Activated naive CD8-positive, alpha-beta T cell treated with anti-CD3 and anti-CD28 coated beads, Interleukin-2, amount 10 ng/mL, durations not matched to agents 7 days and 5 days (primary cell): ENCODE measurements at regions not wholly inside any gene's neighbourhood (a gene's known extent, or its start where the extent isn't known, plus 50 kb on each side); places are given as distances from the start of the nearest gene placed in this dataset.

Experiments
- ATAC-seq: fragments of 150-1000 bp; cut with Tn5 transposase; one replicate; pipeline ENCODE4 v1.10.0; 2021; ENCODE audit warnings: low read depth, moderate library complexity
- POLR2A ChIA-PET: fragments of 350-600 bp; sonication (Branson Sonifier 250); formaldehyde crosslinking; loops from one replicate; lab custom pipeline; 2021; ENCODE audit warnings: antibody characterized with exemption; lab: Charles Lee
- DNase-seq: peaks from one replicate; pipeline ENCODE4 v3.0.0; 2021
- H3K27ac Mint-ChIP-seq: one replicate; pipeline ENCODE4 v1.8.0; 2022; ENCODE audit warnings: mild to moderate bottlenecking, mixed read lengths
- H3K27me3 Mint-ChIP-seq: one replicate; pipeline ENCODE4 v1.8.0; 2022; ENCODE audit warnings: mild to moderate bottlenecking, moderate library complexity, mixed read lengths
- H3K36me3 Mint-ChIP-seq: one replicate; pipeline ENCODE4 v1.8.0; 2021; ENCODE audit warnings: mild to moderate bottlenecking, mixed read lengths
- H3K4me1 Mint-ChIP-seq: one replicate; pipeline ENCODE4 v1.8.0; 2021; ENCODE audit warnings: mixed read lengths
- H3K4me3 Mint-ChIP-seq: one replicate; pipeline ENCODE4 v1.8.0; 2022; ENCODE audit warnings: mild to moderate bottlenecking, moderate library complexity, mixed read lengths
- H3K9me3 Mint-ChIP-seq: one replicate; pipeline ENCODE4 v1.8.0; 2021; ENCODE audit warnings: mixed read lengths

DNA sequence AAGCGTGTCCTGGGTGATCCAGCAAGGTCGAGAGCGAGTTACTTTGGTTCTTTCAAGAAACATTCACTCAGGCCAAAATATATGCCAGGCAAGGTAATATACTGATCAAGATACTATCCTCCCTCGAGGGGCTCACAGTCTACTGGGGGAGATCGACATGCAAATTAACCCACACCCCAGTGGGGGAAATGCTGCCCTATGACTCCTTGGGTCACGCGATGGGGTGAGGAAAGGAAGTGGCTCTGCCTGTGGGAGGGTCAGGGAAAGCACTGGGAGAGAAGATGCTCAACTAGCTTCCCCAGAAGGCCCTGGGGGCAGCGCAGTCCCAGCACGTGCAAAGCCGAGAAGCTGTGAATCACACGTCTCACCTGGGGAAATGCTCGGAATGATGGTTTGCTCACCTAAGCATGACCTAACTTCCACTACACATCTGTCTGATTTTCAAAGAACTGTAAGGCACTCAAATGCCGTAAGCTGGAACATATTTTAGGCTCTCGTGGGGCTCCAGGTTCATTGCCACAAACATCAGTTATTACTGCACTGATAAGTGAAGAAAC, 130.7 kb downstream of the RCN1 start:
- H3K27ac Mint-ChIP-seq: no peak overlapping the region
- ATAC-seq (no peak), DNase-seq (no peak)
- H3K4me3 Mint-ChIP-seq: no peak overlapping the region
- peaks cover 5% of the 10 kb centered on the region for H3K27me3 Mint-ChIP-seq
- H3K36me3 Mint-ChIP-seq: no peaks in the 10 kb centered on the region
- POLR2A ChIA-PET: no interaction called here
- H3K4me1 Mint-ChIP-seq: no peaks in the 10 kb centered on the region
- H3K9me3 Mint-ChIP-seq: no peaks in the 10 kb centered on the region

DNA sequence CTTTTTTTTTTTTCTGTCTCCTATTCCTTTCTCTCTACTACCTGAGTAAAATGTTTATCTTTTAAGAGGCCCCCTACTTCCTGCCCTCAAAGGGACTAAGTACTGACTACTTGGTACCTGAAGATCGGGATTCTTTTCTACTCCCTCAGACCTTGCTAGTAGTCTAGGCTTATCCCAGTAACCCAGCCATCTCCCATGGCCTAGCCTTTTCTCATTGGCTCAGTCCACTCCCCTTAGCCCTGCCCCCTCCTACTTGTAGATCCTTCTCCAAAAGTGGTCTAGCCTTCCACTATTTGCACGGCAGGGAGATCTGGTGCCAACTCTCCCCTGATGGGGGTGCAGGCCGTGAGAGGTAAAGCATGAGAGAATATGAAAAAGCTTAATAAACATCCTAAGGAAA, 133.7 kb downstream of the RCN1 start:
- Mint-ChIP-seq H3K4me1 (no peaks in the 10 kb centered on the region), H3K27me3 (peaks cover 4% of the 10 kb centered on the region), H3K9me3 (no peaks in the 10 kb centered on the region), H3K27ac (no peak overlapping the region), H3K36me3 (no peaks in the 10 kb centered on the region), H3K4me3 (no peak overlapping the region)
- DNase-seq (no peak), ATAC-seq (no peak)
- POLR2A ChIA-PET: no interaction called here

DNA sequence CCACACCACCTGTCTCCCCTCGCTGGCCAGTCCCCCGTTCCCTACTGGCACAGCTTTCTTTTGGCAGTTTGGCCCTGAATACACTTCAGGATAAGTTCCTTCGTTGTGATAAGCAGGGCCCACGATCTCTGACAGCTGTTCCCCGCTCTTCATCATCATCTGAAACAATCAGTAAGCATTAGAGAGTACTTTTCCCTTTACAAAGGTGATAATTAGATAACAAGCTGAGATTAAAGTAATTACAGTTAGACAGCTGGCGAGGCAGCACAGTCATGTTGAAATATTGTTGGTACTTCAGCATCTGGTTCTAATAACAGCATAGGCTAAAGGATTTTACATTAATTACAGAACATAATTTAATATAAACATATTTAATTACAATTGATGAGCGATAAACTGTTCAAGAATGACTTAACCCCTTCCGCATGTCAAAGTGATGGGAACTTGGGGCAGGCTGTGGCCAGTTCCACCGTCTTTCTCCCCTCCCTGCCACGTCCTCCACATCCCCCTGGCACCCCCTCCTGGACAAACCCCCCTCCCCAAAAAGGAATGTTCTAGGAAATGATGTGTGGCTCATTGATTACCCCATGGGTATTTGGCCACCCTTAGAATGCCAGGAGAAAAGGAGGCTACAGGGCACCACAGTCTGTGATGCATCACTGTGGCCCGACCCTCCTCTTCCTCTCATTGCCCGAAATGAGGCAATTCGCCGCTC, 134.9 kb downstream of the RCN1 start:
- POLR2A ChIA-PET: no interaction called here
- no peak overlapping the region for H3K4me3 Mint-ChIP-seq
- H3K27ac Mint-ChIP-seq: no peak overlapping the region

DNA sequence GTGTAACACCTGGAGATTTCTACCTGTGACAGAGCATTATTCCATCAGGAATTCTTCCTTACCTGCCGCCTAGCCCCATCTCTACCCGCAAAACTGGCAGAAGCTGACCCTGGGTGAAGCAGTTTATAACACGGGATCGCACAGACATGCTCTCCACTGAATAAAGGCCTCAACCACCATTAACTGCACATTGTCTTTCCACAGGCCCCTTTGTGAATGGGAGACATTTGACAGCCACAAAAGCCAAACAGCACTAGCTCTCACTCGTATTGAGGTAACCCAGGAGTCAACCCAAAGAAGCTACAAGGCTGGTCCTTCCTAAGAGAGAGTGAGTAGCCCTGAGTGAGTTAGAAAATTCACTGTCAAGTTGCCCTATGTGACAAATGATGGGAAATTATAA, 135.6 kb downstream of the RCN1 start:
- Mint-ChIP-seq H3K4me1 (no peaks in the 10 kb centered on the region), H3K4me3 (no peak overlapping the region), H3K27me3 (peaks cover 7% of the 10 kb centered on the region), H3K9me3 (no peaks in the 10 kb centered on the region), H3K36me3 (no peaks in the 10 kb centered on the region), H3K27ac (no peak overlapping the region)
- ATAC-seq (no peak), DNase-seq (no peak)
- POLR2A ChIA-PET: no interaction called here

More for the DNA sequence above, 134.9 kb downstream of the RCN1 start:
- Mint-ChIP-seq H3K36me3 (no peaks in the 10 kb centered on the region), H3K9me3 (no peaks in the 10 kb centered on the region), H3K4me1 (no peaks in the 10 kb centered on the region), H3K27me3 (peaks cover 7% of the 10 kb centered on the region)
- DNase-seq: no peak
- ATAC-seq: no peak

DNA sequence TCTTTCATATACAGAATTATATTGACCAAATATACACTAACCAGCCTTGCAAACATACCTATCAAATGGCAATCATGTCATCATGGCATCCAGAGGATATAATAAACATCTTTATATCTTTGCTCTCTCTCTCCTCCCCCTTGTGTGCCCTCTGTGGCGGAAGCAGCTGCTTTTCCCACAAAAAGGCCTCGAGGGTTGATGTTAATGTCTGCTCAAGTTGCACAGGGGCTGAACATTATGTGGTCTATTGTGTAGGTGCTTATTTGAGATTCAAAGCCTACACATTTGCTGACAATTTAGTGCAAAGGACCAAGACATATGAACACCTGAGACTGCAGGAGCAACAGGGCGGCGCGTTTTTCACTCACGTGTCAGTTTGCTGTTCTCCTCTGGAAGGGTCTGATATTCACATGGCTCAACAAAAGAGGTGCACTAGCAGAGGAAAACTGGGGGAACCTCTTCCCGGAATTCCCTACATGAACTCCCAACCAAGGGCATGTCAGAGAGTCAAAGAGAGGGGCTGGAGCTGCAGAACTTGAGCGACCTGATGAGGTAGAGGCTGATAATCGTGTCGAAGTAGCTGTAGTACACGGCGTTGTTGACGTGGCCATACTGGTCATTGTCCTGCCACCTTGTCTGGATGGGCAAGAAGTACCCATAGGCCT, 138.8 kb downstream of the RCN1 start:
- POLR2A ChIA-PET: no interaction called here
- Mint-ChIP-seq H3K4me3 (no peak overlapping the region), H3K27me3 (peaks cover 5% of the 10 kb centered on the region), H3K9me3 (no peaks in the 10 kb centered on the region), H3K36me3 (no peaks in the 10 kb centered on the region), H3K27ac (no peak overlapping the region), H3K4me1 (no peaks in the 10 kb centered on the region)
- no peak for DNase-seq
- no peak for ATAC-seq

DNA sequence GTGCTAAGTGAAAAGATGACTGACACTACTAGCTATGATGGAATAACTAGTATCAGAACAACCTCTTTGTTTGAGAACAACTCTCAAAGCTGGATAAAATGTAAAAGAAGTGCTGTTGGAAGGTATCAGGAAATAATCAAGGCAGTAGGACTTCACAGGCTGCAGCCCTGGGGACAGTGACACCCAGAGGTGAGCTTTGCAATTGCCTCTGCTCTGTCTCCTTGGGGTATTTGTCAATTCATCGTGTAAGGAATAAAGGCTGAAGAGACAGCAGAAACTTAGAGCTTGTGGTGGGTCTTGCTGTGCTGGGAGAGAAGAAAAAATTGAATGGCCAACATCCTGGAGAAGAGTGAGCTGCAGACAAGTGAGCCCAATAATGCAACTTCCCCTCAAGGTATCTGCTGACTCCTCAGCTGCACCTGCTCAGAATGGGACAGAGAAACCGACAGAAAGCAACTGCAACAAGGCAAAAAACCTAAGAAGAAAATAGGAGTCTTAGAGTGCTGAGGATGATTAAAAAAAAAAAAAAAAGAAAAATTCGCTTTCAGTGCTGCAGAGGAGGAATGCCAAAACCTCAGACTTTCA, 141.1 kb downstream of the RCN1 start:
- POLR2A ChIA-PET: no interaction called here
- DNase-seq: no peak
- H3K4me1 Mint-ChIP-seq: no peaks in the 10 kb centered on the region
- no peaks in the 10 kb centered on the region for H3K9me3 Mint-ChIP-seq
- H3K36me3 Mint-ChIP-seq: no peaks in the 10 kb centered on the region
- H3K4me3 Mint-ChIP-seq: no peak overlapping the region
- H3K27ac Mint-ChIP-seq: no peak overlapping the region
- H3K27me3 Mint-ChIP-seq: peaks cover 14% of the 10 kb centered on the region
- ATAC-seq: no peak

DNA sequence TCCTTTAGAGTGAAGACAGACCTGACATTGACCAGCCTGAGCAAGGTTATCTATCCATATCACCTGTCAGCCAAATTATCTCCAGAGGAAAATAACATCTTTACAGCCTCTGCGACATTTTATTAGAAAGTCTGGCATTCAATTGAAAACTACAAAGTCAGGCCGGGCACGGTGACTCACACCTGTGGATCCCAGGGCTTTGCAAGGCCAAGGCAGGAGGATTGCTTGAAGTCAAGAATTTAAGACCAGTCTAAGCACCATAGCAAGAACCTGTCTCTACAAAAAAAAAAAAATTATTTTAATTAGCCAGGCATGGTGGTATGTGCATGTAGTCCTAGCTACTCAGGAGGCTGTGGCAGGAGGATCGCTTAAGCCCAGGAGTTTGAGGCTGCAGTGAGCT, 141.6 kb downstream of the RCN1 start:
- no peak for ATAC-seq
- no peaks in the 10 kb centered on the region for H3K4me1 Mint-ChIP-seq
- POLR2A ChIA-PET: no interaction called here
- H3K27me3 Mint-ChIP-seq: peaks cover 14% of the 10 kb centered on the region
- H3K36me3 Mint-ChIP-seq: no peaks in the 10 kb centered on the region
- no peak overlapping the region for H3K27ac Mint-ChIP-seq
- H3K9me3 Mint-ChIP-seq: no peaks in the 10 kb centered on the region
- no peak for DNase-seq
- no peak overlapping the region for H3K4me3 Mint-ChIP-seq

DNA sequence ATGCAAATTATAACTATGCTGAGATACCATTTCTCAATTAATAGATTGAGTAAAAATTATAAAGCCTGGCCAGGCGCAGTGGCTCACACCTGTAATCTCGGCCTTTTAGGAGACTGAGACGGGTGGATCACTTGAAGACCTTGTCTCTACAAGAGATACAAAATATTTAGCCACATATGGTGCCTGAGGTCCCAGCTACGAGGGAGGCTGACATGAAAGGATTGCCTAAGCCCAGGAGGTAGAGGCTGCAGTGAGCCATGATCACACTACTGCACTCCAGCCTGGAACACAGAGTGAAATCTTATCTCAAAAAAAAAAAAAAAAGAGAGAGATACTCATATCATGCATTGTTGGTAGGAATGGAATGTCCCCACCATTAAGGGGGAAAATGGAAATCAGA, 142.4 kb downstream of the RCN1 start:
- H3K9me3 Mint-ChIP-seq: no peaks in the 10 kb centered on the region
- no peaks in the 10 kb centered on the region for H3K36me3 Mint-ChIP-seq
- no peaks in the 10 kb centered on the region for H3K4me1 Mint-ChIP-seq
- no peak for ATAC-seq
- peaks cover 18% of the 10 kb centered on the region for H3K27me3 Mint-ChIP-seq
- no peak for DNase-seq
- H3K4me3 Mint-ChIP-seq: no peak overlapping the region
- POLR2A ChIA-PET: no interaction called here
- no peak overlapping the region for H3K27ac Mint-ChIP-seq

DNA sequence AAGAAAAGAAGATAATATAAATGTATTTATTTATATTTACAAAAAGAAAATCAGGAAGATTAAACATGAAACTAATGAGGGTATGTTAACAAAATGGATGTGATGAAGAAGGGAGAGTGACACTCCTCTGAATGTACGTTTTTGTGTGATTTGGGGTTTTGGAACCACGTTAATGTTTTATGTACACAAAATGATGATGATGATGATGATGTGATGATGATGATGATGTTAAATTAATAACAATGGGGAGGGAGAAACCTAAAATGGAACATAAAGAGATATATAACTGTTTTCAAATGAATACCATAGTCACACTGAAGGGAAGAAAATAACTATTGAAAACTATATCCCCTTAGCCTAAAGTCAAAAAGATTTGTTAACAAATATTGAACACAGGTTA, 143.1 kb downstream of the RCN1 start:
- no peak overlapping the region for H3K27ac Mint-ChIP-seq
- ATAC-seq: no peak
- POLR2A ChIA-PET: no interaction called here

DNA sequence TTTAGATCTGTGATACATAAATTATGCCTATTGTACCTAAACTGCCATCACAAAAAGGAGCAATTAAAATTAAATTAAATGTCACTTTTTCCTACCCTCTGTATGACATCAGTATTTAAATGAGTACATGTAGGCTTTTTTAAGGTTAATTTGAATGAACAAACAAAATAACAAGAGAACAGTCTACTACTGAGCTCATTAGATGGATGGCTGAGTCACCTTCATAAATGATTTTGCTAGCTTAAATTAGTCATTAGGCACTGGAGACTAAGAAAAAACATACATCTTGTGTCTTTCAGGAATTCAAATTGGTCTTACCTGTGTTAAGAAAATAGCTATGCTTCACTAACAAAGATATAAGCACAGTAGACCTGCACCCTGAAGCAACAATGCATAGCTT, 153.6 kb downstream of the RCN1 start:
- ATAC-seq (no peak), DNase-seq (no peak)
- Mint-ChIP-seq H3K36me3 (no peaks in the 10 kb centered on the region), H3K4me3 (no peak overlapping the region), H3K4me1 (no peaks in the 10 kb centered on the region), H3K9me3 (no peaks in the 10 kb centered on the region), H3K27me3 (peaks cover 10% of the 10 kb centered on the region), H3K27ac (no peak overlapping the region)
- POLR2A ChIA-PET: no interaction called here

More for the DNA sequence above, 143.1 kb downstream of the RCN1 start:
- DNase-seq: no peak
- Mint-ChIP-seq H3K4me1 (no peaks in the 10 kb centered on the region), H3K27me3 (peaks cover 23% of the 10 kb centered on the region), H3K36me3 (no peaks in the 10 kb centered on the region), H3K9me3 (no peaks in the 10 kb centered on the region), H3K4me3 (no peak overlapping the region)

DNA sequence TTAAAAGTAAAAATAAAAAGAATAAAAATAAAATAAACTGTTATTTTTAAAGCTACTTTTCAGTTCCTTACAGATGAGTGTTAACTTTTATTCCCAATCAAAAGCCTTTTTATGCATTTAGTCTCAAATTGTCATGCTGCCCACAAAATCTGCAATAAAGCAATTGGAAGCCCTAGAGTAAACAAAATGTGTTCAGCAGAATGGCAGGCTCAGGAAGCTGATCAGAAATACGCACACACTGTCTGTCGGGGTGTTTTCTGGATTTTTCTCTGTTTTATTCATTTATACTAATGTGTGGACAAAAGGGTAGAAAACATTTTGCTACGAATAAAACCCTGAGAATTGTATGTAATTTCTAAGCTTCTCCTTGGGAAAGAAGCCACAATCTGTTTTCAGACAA, 162.8 kb downstream of the RCN1 start:
- DNase-seq (no peak), ATAC-seq (no peak)
- POLR2A ChIA-PET: no interaction called here
- H3K27ac Mint-ChIP-seq: no peak overlapping the region
- no peaks in the 10 kb centered on the region for H3K4me1 Mint-ChIP-seq
- H3K36me3 Mint-ChIP-seq: no peaks in the 10 kb centered on the region
- no peaks in the 10 kb centered on the region for H3K9me3 Mint-ChIP-seq
- H3K27me3 Mint-ChIP-seq: peaks cover 4% of the 10 kb centered on the region
- no peak overlapping the region for H3K4me3 Mint-ChIP-seq

DNA sequence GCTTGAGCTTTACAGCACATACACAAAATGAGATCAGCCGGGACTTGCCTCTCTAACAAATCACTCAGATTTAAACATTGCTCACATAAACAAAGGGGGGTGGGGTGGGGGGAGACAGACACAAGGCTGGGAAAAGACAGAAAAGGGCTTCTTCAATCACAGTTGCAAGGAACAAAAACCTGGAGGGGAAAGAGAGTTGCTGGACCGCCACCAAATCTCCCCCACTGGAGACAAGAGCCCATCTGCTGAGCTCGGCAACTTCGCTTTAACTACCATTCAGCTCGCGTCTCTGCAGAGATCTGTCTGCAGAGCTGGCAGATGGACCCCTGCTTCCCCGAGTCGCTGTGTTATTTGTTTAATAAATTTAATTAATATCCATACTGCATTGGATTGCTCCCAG, 165.0 kb downstream of the RCN1 start:
- H3K27me3 Mint-ChIP-seq: peaks cover 3% of the 10 kb centered on the region
- H3K4me1 Mint-ChIP-seq: no peaks in the 10 kb centered on the region
- no peak overlapping the region for H3K4me3 Mint-ChIP-seq
- DNase-seq: no peak
- no peak overlapping the region for H3K27ac Mint-ChIP-seq
- H3K9me3 Mint-ChIP-seq: no peaks in the 10 kb centered on the region
- ATAC-seq: no peak
- no peaks in the 10 kb centered on the region for H3K36me3 Mint-ChIP-seq
- POLR2A ChIA-PET: no interaction called here

DNA sequence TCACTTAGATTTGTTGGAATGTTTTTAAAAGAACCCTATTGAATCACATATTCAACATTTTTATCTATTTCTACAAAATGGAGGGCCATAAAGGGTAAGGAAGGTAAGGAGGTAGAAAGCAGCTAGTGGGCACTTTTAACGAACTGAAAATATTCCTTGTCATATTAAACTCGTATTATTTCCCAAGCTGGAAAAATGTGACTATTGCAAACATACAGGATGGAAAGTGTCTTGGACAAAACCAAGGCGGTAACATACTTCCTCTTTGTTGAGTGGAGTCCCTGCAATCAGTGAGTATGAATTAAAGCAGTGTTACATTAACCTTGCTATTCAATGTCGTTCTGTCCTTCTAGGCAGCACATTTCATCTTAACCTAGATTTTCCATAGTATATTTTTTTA, 165.6 kb downstream of the RCN1 start:
- Mint-ChIP-seq H3K27ac (no peak overlapping the region), H3K9me3 (no peaks in the 10 kb centered on the region), H3K4me1 (no peaks in the 10 kb centered on the region), H3K27me3 (peaks cover 4% of the 10 kb centered on the region), H3K4me3 (no peak overlapping the region), H3K36me3 (no peaks in the 10 kb centered on the region)
- no peak for ATAC-seq
- POLR2A ChIA-PET: no interaction called here
- DNase-seq: no peak

DNA sequence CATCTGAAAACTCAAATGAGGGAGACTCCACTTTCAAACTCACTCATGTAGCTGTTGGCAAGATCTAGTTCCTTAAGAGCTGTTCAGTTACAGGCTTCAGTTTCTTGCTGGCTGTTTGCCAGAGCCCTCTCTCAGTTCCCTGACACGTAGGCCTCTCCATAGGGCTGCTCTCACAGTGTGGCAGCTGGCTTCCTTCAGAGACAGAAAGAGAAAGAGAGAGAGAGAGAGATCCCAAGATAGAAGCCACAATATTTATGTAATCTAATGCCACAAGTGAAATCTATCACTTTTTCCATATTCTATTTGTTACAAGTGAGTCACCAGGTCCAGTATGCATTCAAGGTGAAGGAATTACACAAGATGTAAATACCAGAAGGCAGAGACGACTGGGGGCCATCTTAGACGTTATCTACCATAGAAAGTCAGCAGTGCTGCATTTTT, 168.8 kb downstream of the RCN1 start:
- DNase-seq (no peak), ATAC-seq (no peak)

More for the DNA sequence above, 168.8 kb downstream of the RCN1 start:
- H3K4me3 Mint-ChIP-seq: no peak overlapping the region
- POLR2A ChIA-PET: no interaction called here
- no peaks in the 10 kb centered on the region for H3K36me3 Mint-ChIP-seq
- peaks cover 17% of the 10 kb centered on the region for H3K27me3 Mint-ChIP-seq
- H3K4me1 Mint-ChIP-seq: no peaks in the 10 kb centered on the region
- no peaks in the 10 kb centered on the region for H3K9me3 Mint-ChIP-seq
- no peak overlapping the region for H3K27ac Mint-ChIP-seq
